ENCODE measurements at regions not wholly inside any gene's neighbourhood (a gene's known extent, or its start where the extent isn't known, plus 50 kb on each side); places are given as distances from the start of the nearest gene placed in this dataset.

DNA sequence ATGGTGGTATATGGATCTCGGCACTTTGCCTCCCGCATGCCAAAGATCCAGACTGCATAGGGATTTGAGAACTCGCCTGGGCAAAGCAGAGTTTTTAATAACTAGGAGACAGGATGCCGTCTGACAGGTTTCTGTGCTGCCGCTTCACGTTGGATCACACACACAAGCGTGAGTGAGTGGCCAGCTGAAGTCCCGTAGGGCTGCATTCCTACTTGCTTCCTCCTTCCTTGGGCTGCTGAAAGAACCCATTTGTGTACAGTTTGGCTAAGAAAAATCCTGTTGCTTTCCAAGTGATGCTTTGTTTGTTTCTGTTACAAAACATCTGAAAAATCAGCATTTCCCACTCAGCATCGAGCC is 604.3 kb upstream of the CFAP20DC start:
- TF ChIP-seq, protein P1, sequence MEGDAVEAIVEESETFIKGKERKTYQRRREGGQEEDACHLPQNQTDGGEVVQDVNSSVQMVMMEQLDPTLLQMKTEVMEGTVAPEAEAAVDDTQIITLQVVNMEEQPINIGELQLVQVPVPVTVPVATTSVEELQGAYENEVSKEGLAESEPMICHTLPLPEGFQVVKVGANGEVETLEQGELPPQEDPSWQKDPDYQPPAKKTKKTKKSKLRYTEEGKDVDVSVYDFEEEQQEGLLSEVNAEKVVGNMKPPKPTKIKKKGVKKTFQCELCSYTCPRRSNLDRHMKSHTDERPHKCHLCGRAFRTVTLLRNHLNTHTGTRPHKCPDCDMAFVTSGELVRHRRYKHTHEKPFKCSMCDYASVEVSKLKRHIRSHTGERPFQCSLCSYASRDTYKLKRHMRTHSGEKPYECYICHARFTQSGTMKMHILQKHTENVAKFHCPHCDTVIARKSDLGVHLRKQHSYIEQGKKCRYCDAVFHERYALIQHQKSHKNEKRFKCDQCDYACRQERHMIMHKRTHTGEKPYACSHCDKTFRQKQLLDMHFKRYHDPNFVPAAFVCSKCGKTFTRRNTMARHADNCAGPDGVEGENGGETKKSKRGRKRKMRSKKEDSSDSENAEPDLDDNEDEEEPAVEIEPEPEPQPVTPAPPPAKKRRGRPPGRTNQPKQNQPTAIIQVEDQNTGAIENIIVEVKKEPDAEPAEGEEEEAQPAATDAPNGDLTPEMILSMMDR (IDR thresholded peaks at IDR 0.05), result no peak
- no peak for TF ChIP-seq POLR2A (IDR thresholded peaks at IDR 0.05)
- TF ChIP-seq POLR2AphosphoS5 (IDR thresholded peaks at IDR 0.05; ENCODE audit: insufficient read depth in 1 of 2, low read depth in 1 of 2), result no peak
- H3K4me1 ChIP-seq, result peaks cover 8% of the 10 kb centered on the region
- H3K27me3 ChIP-seq, result no peaks in the 10 kb centered on the region
- no peak overlapping the region for H3K27ac ChIP-seq
- no peaks in the 10 kb centered on the region for H3K36me3 ChIP-seq
- intact Hi-C loops (cut with DNase I), result no loop called here
- peaks cover 5% of the 10 kb centered on the region for H3K9me3 ChIP-seq
- DNase-seq (ENCODE audit: extremely low spot score in 2 of 2), result no peak
- H3K4me3 ChIP-seq, result peak overlapping the region in 1 of 2 donors; percentile 5

DNA sequence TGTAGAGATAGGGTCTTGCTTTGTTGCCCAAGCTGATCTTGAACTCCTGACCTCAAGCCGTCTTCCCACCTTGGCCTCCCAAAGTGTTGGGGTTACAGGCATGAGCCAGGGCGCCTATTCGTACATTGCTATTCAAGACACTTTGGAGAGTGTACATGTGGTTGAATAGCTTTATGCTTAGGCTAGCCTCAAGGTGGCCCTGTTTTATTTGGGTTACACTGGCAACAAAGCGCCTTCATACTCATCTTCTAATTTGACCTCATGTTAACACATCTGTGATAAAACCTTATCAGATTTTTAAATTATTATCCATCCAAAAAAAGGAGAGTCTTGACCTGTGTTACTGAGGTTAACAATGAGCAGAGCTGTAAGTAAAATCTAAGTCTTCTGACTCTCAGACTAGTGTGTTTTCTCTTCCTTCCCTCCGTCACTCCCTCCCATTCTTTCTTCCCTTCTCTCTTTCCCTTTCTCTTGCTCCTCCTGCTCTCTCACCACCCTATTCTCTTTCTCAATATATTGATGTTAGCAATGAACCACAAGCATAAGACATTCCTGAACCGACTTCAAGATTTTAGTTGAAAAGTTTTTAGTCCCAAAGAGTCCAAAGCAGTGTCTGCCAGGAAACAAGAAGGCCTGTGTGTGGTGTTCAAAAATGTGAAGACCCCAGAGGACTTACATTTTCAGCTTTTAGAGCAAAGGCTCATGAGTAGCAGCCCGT is 603.7 kb upstream of the CFAP20DC start:
- Histone ChIP-seq H3K4me1 (peaks cover 8% of the 10 kb centered on the region), H3K9me3 (peaks cover 6% of the 10 kb centered on the region), H3K27ac (no peak overlapping the region), H3K27me3 (no peaks in the 10 kb centered on the region), H3K36me3 (no peaks in the 10 kb centered on the region), H3K4me3 (no peak overlapping the region)
- intact Hi-C loops (cut with DNase I), result no loop called here
- TF ChIP-seq POLR2A (IDR thresholded peaks at IDR 0.05) (no peak), POLR2AphosphoS5 (IDR thresholded peaks at IDR 0.05; ENCODE audit: insufficient read depth in 1 of 2, low read depth in 1 of 2) (no peak)
- no peak for DNase-seq (ENCODE audit: extremely low spot score in 2 of 2)

DNA sequence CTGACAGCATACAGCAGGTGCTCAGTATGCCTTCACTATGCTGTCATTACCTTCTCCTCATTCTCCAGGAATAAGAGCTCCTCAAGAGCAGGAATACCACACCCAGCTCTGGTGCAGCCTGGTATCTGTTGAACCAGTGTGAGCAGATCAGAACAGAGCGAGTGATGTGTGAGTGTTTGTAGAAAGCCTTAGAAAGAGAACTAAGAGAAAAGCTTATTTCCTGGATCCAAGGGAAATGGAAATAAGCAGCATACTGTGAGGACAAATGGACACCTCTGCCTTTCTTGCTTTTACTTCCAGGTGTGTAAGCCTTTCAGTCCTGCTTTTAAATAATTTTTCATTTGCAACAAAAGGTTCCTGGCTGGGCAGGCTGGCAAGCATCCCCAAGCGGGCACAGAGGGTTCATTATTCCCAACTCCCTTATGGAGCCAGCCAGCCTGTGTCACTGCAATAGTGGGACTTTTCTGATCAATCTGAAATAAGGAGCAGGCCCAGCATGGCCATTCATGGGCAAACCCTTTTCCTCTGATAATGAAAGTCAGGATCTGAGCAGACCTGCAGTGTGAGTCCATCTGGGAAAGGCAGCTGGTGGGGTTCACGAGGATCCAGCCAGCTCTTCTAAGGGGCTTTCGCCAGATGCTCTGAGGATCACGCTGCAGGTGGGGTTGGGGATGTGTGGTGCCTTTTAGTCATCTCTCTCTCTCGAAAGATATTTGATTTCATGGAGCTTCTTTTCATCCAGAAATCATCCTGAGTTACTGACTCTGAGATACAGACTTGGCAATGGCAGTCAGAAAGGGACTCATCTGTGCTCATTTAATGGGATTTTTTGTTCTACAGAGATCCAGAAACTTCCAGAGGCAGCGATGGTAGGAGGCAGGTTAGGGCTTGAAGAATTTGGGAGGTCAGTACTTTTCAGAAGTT is 594.9 kb upstream of the CFAP20DC start:
- no peaks in the 10 kb centered on the region for H3K4me1 ChIP-seq
- H3K9me3 ChIP-seq, result peaks cover 6% of the 10 kb centered on the region
- H3K36me3 ChIP-seq, result no peaks in the 10 kb centered on the region
- TF ChIP-seq POLR2AphosphoS5 (IDR thresholded peaks at IDR 0.05; ENCODE audit: insufficient read depth in 1 of 2, low read depth in 1 of 2) (no peak), POLR2A (IDR thresholded peaks at IDR 0.05) (no peak)
- TF ChIP-seq, protein P1 (IDR thresholded peaks at IDR 0.05), result no peak
- intact Hi-C loops (cut with DNase I), result no loop called here
- H3K27me3 ChIP-seq, result no peaks in the 10 kb centered on the region
- H3K27ac ChIP-seq, result no peak overlapping the region
- H3K4me3 ChIP-seq, result no peak overlapping the region
- no peak for DNase-seq (ENCODE audit: extremely low spot score in 2 of 2)

DNA sequence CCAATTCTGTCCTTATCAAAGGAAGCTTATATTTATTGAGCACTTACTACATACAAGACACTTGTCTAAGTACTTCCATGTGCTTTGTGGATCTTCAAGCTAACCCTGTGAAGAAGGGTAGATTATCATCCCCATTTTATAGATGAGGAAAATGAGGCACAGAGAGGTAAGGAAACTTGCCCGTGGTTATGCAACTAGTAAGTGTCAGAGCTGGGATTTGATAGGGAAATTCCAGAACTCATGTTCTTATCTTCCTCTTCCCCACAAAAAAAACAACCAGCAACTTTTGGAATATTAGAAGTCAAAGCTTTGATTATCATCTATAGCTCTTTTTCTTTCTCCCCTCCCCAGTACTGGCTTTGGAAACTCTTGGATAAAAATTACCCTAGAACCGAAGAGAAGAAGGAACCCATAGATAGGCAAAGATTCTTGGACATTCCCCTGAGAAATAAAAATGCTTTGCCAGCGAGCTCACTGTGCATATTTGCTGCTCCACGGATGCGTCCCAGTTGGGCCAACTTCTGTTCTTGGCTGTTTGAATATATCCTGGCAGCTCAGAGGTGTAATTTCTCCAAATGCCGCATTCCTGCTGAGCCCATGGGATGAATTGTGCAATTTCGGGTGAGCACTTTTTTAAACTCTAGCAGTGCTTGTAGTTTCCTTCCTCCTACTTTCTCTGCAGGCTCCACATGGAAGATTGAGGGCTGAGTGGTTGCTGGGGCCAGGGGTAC is 591.5 kb upstream of the CFAP20DC start:
- no peaks in the 10 kb centered on the region for H3K27me3 ChIP-seq
- intact Hi-C loops (cut with DNase I), result no loop called here
- H3K4me3 ChIP-seq, result no peak overlapping the region
- no peak for DNase-seq (ENCODE audit: extremely low spot score in 2 of 2)
- no peak overlapping the region for H3K27ac ChIP-seq
- no peaks in the 10 kb centered on the region for H3K36me3 ChIP-seq
- TF ChIP-seq, protein P1 (IDR thresholded peaks at IDR 0.05), result no peak
- no peak for TF ChIP-seq POLR2AphosphoS5 (IDR thresholded peaks at IDR 0.05; ENCODE audit: insufficient read depth in 1 of 2, low read depth in 1 of 2)
- no peak for TF ChIP-seq POLR2A (IDR thresholded peaks at IDR 0.05)
- no peaks in the 10 kb centered on the region for H3K9me3 ChIP-seq
- no peaks in the 10 kb centered on the region for H3K4me1 ChIP-seq

Data from vagina (tissue), 2 donors.